HG03060 (cell line): ENCODE measurements at regions not wholly inside any gene's neighbourhood (a gene's known extent, or its start where the extent isn't known, plus 50 kb on each side); places are given as distances from the start of the nearest gene placed in this dataset.
"Not testable (repeated sequence)": the region's sequence is repeated elsewhere in the genome, so short reads cannot be mapped to it uniquely, and the experiment has no call there.

Experiments
- ATAC-seq: cut with Tn5 transposase; IDR thresholded peaks from one replicate; pipeline ENCODE4 v1.9.1; 2021; ENCODE audit warnings: low read depth, moderate number of reproducible peaks; ENCODE audit not compliant: unreplicated experiment

- ATAC-seq: no peak
Measured at GRCh38 chr14:38363217-38363616, 107.3 kb upstream of the CLEC14A start.

GRCh38 chr14:38357557-38357956 lies 101.7 kb upstream of the CLEC14A start:
- no peak for ATAC-seq

GRCh38 chr14:38355473-38355872 lies 99.6 kb upstream of the CLEC14A start:
- not testable (repeated sequence) for ATAC-seq

GRCh38 chr14:38350102-38350501 lies 94.2 kb upstream of the CLEC14A start:
- ATAC-seq: no peak

GRCh38 chr14:38342803-38343202 lies 86.9 kb upstream of the CLEC14A start:
- no peak for ATAC-seq

GRCh38 chr14:38339696-38340095 lies 83.8 kb upstream of the CLEC14A start:
- ATAC-seq: no peak

- no peak for ATAC-seq
Measured at GRCh38 chr14:38336298-38336697, 80.4 kb upstream of the CLEC14A start.

GRCh38 chr14:38330275-38330674 lies 74.4 kb upstream of the CLEC14A start:
- ATAC-seq: no peak

- ATAC-seq: no peak
Measured at GRCh38 chr14:38329246-38329645, 73.4 kb upstream of the CLEC14A start.

GRCh38 chr14:38316922-38317321 lies 61.0 kb upstream of the CLEC14A start:
- ATAC-seq: no peak

GRCh38 chr14:38311655-38312054 lies 55.8 kb upstream of the CLEC14A start:
- ATAC-seq: no peak

GRCh38 chr14:38310420-38310995 lies 54.6 kb upstream of the CLEC14A start:
- ATAC-seq: no peak

GRCh38 chr14:38309522-38310277 lies 53.8 kb upstream of the CLEC14A start:
- ATAC-seq: no peak
